Suprapubic skin (tissue), 4 donors: ENCODE measurements at regions not wholly inside any gene's neighbourhood (a gene's known extent, or its start where the extent isn't known, plus 50 kb on each side); places are given as distances from the start of the nearest gene placed in this dataset.

Source experiments
- CTCF ChIP-seq, 2 donors: fragments of 200-600 bp in 1 of 2; fragments of 450-650 bp in 1 of 2; sonication (generic) in 1 of 2; IDR thresholded peaks; one replicate each; pipeline ENCODE4 v1.5.1; 2016 to 2019; ENCODE audit warnings: antibody characterized with exemption in 2 of 2, mild to moderate bottlenecking in 1 of 2, moderate library complexity in 1 of 2
- POLR2A ChIP-seq, 2 donors: fragments of 450-650 bp; IDR thresholded peaks; one replicate each; pipeline ENCODE4 v1.6.1; 2017; ENCODE audit warnings: antibody characterized with exemption in 2 of 2, mild to moderate bottlenecking in 2 of 2, moderate library complexity in 2 of 2
- POLR2AphosphoS5 ChIP-seq, 3 donors: sonication (generic); formaldehyde crosslinking; IDR thresholded peaks; one replicate each; pipeline ENCODE4 v1.6.1; 2017; ENCODE audit warnings: antibody characterized with exemption in 3 of 3

- TF ChIP-seq CTCF (IDR thresholded peaks at IDR 0.05): no peak
- no peak for TF ChIP-seq POLR2A (IDR thresholded peaks at IDR 0.05)
- no peak for TF ChIP-seq POLR2AphosphoS5 (IDR thresholded peaks at IDR 0.05)
These were observed 218.1 kb upstream of the WWC1 start for GRCh38 chr5:168073311-168073710.
